Kidney capillary endothelial cell (primary cell): ENCODE measurements at regions not wholly inside any gene's neighbourhood (a gene's known extent, or its start where the extent isn't known, plus 50 kb on each side); places are given as distances from the start of the nearest gene placed in this dataset.
A peak's percentile ranks its signal among the peaks of the same experiment; 100 is the strongest.
"Not testable (repeated sequence)": the region's sequence is repeated elsewhere in the genome, so short reads cannot be mapped to it uniquely, and the experiment has no call there.

ENCODE experiments used
- DNase-seq: peaks from one replicate; pipeline ENCODE4 v3.0.0-alpha.2; 2018; ENCODE audit warnings: low spot score

- no peak for DNase-seq
Observed at GRCh38 chr17:37859451-37859850, 64.8 kb upstream of the TBC1D3K start.

DNA sequence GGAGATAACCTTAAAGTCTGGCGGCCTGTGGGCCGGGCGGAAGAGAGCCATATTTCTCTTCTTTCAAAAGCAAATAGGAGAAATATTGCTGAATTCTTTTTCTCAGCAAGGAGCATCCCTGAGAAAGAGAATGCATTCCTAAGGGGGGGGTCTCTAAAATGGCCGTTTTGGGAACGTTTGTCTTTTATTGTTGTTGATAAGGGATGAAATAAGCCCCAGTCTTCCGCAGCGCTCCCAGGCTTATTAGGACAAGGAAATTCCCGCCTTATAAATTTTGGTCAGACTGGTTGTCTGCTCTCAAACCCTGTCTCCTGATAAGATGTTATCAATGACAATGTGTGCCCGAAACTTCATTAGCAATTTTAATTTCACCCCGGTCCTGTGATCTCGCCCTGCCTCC is 65.8 kb upstream of the TBC1D3K start:
- DNase-seq = not testable (repeated sequence)

DNA sequence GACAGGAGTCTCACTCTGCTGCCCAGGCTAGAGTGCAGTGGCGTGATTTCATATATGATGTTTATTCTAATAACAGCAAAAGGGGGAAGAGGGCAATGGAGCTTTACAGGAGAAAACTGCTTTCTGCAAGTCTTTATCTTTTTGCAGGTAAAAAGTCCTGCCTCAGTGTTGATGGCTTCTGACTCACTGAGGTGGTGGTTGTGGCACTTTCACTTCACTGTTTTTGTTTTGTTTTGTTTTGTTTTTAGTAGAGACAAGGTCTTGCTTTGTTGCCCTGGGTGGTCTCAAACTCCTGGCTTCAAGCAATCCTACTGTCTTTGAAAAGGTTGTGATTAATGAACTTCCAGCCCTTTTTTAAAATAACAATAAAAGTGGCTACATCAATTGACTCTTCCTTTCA is 68.0 kb upstream of the TBC1D3K start:
- no peak for DNase-seq

- DNase-seq = no peak
Observed at GRCh38 chr17:37849617-37849972, 74.6 kb upstream of the TBC1D3K start.

DNA sequence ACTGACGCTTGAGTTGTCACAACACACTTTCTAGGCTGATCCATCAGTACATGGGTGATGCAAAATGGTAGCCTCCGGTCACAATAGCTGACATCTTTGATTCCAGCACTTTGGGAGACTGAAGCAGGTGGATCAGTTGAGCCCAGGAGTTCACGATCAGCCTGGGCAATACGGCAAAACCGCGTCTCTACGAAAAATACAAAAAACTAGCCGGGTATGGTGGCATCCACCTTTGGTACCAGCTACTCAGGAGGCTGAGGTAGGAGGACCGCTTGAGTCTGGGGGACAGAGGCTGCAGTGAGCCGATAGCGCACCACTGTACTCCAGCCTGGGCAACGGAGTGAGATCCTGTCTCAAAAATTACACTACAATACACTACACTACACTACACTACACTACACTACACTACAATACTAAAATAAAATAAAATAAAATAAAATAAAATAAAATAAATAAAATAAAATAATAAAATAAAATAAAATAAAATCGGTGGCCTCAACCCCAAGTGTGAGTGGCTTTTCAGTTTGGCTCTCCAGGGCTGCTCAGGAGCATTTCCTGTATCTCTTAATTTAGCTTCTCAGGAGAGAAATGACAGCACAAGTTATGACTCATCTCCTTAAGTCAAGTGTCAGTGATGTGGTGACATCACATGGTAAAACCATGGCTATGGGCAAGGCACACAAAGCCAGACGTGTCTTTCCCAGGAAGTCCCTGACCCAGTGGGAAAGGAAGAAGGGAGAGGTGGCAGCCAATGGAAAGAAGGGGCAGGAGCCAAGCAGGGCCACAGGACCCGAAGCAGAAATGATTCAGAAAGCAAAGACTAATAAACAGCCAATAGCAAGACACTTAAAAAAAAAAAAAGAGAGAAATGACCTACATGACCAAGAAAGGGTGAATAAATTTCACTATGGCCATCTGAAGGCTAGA is 75.3 kb upstream of the TBC1D3K start:
- DNase-seq = peak; percentile 94

DNA sequence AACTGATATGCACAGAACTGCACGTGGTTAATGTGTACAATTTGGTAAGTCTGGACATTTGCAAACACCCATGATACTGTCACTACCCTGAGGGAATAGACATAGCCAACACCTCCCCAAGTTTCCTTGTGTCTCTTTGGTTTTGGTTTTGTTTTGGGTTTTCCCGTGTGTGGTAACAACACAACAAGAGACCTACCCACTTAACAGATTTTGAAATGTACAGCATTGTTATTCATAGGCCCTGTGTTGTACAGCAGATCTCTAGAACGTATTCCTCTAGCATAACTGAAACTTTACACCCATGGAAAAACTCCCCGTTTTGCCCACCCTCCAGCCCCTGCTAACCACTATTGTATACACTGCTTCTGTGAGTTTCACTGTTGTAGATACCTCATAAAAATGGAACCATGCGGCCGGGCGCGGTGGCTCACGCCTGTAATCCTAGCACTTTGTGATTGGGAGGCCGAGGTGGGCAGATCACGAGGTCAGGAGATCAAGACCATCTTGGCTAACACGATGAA is 76.3 kb upstream of the TBC1D3K start:
- DNase-seq = no peak

GRCh38 chr17:37847102-37847501 is 77.1 kb upstream of the TBC1D3K start:
- no peak for DNase-seq

GRCh38 chr17:37844977-37845293 is 79.3 kb upstream of the TBC1D3K start:
- no peak for DNase-seq

DNA sequence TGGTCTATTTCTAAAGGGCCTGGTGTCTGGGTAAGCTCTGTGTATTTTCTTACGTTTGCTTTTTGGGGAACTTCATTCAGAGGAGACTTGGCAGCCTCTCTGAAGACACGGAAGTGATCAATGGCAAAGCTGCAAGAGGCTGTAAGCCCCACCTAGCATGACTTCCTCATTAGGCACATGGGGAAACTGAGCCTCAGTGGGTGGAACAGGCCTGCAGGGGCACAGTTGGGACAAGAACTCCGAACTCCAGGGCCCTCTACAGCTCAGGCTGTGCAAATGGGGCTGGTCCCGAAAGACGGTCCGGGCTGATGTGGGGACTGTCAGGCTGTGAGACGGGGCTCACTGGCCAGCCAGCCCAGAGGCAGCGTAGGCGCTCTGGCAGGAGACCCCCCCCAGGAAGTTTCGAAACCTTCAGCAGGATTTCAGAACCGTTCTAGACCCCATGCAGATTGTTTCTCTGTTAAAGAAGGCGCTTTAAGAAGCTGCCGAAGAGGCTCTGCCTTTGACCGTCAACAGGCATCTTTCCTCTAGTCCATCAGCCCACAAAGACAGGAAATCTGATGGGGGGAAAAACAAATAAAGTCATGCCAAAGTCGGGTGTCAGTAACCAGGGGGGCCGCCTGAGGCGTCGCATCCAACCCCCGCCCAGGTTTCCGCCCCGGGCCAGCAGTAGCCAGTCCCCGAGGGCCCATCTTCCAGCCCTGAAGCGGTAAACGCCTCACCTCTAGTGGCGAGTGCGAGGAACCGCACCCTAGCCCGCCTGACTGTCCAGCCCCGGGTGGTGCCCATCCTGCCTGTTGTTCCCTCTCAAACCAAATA is 79.8 kb upstream of the TBC1D3K start:
- DNase-seq = peak; percentile 75

- DNase-seq = no peak
Observed at GRCh38 chr17:37842401-37842800, 81.8 kb upstream of the TBC1D3K start.

- DNase-seq = no peak
Observed at GRCh38 chr17:37841232-37841631, 83.0 kb upstream of the TBC1D3K start.

- DNase-seq = no peak
Observed at GRCh38 chr17:37840576-37840975, 83.6 kb upstream of the TBC1D3K start.

DNA sequence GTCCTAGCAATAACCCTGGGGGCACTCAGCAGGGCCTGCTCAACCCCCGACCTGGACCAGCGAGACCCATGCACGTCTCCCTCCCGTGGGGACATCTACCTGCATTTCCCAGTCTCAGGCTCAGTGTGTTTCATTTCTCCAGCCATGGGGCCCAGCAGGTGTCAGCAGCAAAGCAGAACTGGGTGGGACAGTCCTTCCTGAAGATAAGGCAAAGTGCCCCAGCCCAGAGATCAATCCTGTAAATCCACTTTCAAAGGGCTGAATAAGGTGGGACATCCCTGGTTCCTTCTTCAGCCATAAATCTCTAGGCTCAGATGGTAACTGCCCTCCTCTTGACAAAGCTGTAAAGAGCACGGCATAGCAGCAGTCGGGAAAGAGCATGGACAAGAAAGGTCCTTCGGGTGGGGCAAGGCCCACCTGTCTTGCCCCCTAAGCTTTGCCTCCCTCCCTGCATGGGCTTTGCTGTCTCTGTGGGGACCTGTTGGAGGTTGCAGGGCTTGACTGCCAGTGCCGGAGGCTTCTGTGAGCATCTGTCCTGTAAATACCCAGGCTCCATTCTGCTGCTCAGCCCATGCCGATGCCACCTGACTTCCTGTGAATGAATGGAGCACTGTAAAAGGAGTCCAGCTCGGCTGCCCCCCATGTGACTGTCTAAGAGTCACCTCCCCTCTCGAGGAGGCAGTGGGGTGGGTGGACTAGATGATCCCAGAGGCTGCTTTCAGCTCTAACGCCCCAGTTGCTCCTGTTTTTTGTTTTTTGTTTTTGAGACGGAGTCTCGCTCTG is 84.8 kb upstream of the TBC1D3K start:
- no peak for DNase-seq

- DNase-seq = no peak
Observed at GRCh38 chr17:37838276-37838675, 85.9 kb upstream of the TBC1D3K start.

- no peak for DNase-seq
Observed at GRCh38 chr17:37836593-37836992, 87.6 kb upstream of the TBC1D3K start.

GRCh38 chr17:37834168-37834567 is 89.3 kb upstream of the HNF1B start:
- DNase-seq = no peak

- no peak for DNase-seq
Observed at GRCh38 chr17:37833237-37833859, 88.5 kb upstream of the HNF1B start.

DNA sequence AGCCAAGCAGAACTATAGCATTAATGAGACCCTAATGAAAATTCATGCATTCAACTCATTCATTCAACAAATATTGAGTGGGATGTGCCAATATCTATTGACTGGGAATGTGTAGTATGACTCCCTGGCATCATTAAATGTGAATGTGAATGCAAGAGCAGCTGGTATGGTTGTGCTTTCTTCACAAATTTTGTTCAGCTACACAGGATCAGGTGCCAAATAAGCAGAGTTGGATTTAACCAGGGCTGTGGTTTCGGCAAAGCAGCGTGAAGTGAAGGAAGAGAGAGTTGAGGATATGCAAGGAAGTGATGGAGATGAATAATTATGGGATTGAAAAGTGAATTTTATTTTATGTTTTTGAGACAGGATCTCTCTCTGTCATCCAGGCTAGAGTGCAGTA is 87.1 kb upstream of the HNF1B start:
- no peak for DNase-seq

DNA sequence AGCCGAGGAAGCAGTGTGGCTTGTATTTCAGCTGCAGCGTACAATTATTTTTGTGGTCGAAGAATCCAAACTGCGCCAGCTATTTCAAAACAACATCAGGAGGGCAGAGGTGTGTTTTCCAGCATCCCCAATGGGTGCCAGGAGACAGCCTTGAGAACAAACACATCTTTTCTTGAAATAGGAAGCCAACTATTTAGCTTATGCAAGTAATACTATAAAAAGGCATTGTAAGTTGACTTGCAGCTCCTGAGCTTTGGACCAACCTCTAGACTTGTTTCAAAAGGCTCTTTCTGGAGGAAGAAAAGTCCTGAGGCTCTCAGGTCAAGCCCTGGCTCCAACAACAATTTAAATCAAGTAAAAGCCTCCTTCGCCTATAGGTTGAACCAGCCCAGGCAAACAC is 86.6 kb upstream of the HNF1B start:
- DNase-seq = no peak

GRCh38 chr17:37830151-37830993 is 85.5 kb upstream of the HNF1B start:
- DNase-seq = no peak

- DNase-seq = no peak
Observed at GRCh38 chr17:37829592-37830123, 84.8 kb upstream of the HNF1B start.
